IPS DF 4.7 (cell line): ENCODE measurements at regions not wholly inside any gene's neighbourhood (a gene's known extent, or its start where the extent isn't known, plus 50 kb on each side); places are given as distances from the start of the nearest gene placed in this dataset.

Experiments
- DNase-seq: peaks from one replicate; pipeline ENCODE4 v3.0.0-alpha.2; 2013; ENCODE audit warnings: low spot score; ENCODE audit errors: extremely low read depth

- no peak for DNase-seq
Observed at GRCh38 chr20:23180451-23180921, 94.4 kb upstream of the CD93 start.

DNA sequence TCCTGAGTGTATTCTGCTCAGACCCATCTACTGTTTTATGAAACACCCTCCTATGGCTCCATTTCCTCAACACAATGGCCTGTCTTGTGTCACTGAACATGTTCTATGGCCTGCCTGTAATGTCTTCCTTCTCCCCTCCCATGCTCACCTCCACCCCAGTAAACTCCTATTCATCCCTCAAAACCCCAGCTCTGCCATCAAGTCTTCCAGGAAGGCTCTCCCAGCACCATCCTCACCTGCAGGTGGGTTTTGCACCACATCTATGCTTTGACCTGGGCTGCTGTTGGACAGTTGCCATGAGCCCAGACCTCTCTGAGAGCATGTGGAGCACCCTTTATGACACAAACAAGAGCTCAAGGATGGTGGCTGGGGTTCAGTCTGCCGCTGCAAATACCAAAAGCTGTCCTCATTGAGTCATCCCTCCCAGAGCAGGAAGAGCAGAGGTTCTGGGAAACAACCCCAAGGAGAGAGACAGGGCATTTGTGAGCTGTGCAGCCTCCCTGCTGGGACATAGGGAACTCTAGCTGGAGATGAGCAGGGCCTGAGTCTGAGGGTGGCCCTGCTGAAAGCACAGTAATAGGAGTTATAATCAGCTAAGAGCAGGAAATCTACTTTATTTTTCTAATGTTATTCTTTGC is 93.8 kb upstream of the CD93 start:
- DNase-seq, result no peak

- no peak for DNase-seq
Observed at GRCh38 chr20:23178806-23179205, 92.7 kb upstream of the CD93 start.

DNA sequence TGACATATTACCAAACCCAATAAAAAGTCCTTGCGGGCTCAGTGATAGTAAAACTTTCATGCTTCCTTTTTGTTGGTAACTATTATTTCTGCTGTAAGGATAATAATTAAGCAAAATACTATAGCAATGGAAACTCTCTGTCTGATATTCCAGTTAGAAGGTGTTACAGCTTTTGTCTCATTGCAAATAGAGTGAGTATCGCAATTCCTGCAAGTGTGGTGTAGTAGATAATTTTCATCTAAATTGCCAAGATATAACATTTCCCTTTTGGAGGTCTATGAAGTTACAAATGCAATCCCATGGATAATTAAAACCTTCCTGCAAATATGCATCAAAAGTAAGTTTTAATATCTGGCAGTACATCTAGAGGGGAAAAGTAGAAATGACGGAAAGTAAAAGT is 88.7 kb upstream of the CD93 start:
- no peak for DNase-seq

GRCh38 chr20:23167431-23167830 is 81.3 kb upstream of the CD93 start:
- DNase-seq, result no peak

DNA sequence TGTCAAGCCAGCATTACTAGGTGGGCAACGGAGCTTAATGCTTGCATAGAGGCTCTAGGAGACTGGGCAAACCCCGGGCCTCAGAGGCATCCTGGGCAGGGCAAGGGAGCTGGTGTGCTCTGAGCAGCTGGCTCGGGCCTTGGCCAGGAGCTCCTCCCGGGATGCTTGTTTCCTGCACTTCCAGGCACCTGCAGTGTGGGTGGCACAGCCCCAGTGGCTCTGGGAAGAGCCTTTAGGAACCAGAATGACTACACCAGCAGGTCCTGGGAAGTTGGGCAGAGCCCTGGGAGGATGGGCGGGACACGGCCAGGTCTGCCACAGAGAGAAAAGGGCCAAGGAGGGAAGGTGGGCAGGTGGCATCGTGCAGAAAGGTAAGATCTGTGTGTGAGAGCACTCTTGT is 80.4 kb upstream of the CD93 start:
- no peak for DNase-seq

- DNase-seq, result no peak
Observed at GRCh38 chr20:23165964-23166363, 79.8 kb upstream of the CD93 start.

- DNase-seq, result no peak
Observed at GRCh38 chr20:23165307-23165750, 79.2 kb upstream of the CD93 start.

DNA sequence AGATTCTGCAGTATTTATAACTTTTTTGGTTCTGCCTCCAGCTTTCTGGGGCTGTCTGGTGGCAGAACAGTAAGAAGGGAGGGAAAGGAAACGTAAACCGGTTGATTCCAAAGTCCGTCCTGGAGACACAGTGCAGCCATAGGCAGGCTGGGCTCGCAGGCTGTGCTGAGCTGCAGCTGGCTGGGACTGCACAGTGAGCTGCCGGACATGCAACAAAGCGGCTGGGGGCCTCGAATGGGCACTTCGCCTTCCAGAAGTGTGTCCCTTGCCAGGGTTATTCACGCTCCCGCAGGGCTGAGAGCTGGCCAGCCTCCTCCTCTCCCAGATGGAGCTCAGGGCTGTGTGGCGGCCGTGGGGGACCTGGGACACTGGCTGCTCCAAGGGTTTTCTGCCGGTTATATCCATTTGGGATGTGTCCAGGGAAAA is 78.1 kb upstream of the CD93 start:
- no peak for DNase-seq

- DNase-seq, result no peak
Observed at GRCh38 chr20:23163562-23163961, 77.4 kb upstream of the CD93 start.

GRCh38 chr20:23162887-23163286 is 76.8 kb upstream of the CD93 start:
- DNase-seq, result no peak

- DNase-seq, result no peak
Observed at GRCh38 chr20:23161968-23162696, 76.0 kb upstream of the CD93 start.

DNA sequence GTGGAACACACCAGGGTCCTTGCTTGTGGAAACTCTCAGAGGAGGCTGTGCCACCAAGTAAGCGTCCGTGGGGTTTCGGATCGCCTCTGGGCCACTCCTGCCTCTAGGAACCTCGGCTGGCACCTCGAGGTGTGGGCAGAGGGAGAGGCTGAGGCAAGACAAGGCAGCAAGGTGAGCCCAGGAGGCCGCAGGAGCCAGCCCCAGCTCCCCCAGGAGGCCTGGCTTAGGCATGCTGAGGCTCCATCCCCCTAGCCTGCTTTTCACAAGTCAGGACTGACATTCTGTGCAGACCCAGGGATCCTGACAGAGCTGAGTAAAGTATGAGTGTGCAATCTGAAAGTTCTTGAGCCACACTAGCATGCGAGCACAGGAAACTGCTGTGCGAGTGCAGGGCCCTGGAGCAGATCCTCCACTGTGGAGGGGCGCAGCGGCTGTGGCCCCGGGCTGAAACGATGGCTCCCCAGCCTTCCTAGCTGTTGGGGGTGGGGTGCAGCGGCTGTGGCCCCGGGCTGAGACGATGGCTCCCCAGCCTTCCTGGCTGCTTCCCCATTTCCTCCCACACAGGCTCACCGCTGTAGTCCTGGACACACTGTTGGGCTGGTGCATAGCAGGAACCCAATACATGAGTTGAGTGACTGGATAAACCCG is 75.2 kb upstream of the CD93 start:
- no peak for DNase-seq

DNA sequence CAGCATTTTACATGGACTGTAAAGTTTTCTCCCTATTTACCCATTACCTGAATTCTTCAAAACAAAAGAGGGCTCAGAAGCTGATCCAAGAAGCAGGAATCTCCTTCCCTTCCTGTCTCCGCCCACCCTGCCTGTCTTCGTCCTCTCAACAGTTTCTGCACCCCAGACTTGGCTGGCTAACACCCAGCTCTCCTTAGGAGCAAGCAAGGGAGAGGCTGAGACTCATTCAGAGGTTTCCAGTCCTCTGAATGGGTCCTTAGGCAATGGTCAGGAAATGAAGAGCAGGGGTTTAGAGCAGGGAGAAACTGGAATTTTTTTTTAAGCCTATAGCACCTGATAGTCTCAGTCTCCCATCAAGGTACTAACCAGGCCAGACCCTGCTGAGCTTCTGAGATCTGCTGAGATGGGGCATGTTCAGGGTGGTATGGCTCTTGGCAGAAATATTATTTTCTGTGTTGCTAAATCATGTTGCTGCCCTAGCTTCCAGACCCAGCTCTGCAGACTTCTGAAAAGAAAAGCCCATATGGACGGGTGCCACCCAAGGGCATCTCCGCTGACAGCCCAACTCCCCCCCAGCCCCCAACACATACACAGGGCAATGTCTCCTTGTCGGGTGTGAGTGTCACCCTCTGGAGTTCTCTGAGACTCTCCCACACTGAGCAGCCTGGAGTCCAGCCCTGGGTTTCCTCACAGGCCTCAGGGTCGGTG is 74.6 kb upstream of the CD93 start:
- no peak for DNase-seq

- no peak for DNase-seq
Observed at GRCh38 chr20:23159947-23160318, 73.8 kb upstream of the CD93 start.

- DNase-seq, result no peak
Observed at GRCh38 chr20:23159256-23159946, 73.3 kb upstream of the CD93 start.

DNA sequence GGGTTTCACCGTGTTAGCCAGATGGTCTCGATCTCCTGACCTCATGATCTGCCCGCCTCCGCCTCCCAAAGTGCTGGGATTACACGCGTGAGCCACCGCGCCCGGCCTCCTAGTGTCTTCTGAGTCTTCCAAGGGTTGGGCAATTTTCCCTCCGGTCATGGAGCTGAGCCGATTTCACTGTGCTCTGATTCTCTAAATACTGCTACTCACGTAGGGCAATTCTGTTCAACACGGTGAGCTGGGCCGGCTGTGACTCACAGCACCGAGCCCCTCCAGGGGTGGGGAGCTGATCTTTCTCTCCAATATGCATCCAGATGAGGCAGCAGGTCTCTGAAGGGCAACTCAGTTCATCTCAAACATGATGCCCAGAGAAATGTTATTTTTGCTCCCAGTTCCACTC is 71.6 kb upstream of the CD93 start:
- DNase-seq, result no peak

DNA sequence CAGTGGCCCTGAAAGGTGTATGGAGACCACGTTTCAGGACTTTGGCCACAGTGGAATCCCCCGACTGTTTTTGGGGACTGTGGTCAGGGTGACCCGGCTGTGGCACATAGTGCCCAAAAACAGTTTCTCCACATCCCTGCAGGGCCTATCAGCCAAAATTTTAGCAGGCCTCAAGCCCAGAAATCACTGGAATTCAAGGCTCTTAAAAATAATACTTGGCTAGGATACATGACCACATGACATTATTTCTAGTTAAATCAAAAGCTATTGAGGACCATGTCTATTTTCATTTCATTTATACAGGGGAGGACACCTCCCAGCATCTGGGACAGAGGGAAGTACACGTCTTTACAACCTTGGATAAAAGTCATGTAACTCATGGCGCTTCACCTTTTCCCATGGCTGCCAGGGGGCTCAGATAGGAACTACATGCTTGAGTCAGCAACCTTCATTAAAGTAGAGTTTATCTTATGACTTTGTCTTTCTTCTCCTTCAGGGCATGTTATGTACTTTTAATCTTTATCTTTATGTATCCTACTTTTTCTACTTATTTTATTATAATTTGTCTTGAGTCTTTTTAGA is 70.8 kb upstream of the CD93 start:
- DNase-seq, result no peak

- no peak for DNase-seq
Observed at GRCh38 chr20:23156170-23156841, 70.2 kb upstream of the CD93 start.

GRCh38 chr20:23155141-23155590 is 69.0 kb upstream of the CD93 start:
- DNase-seq, result no peak
